Chondrocyte (in vitro differentiated cells): ENCODE measurements at regions not wholly inside any gene's neighbourhood (a gene's known extent, or its start where the extent isn't known, plus 50 kb on each side); places are given as distances from the start of the nearest gene placed in this dataset.

ENCODE experiments used
- DNase-seq: peaks from one replicate; pipeline ENCODE4 v3.0.0; 2021; ENCODE audit warnings: mixed read lengths, low spot score
- H3K27ac Mint-ChIP-seq: one replicate; pipeline ENCODE4 v1.8.0; 2021; ENCODE audit warnings: mild to moderate bottlenecking, moderate library complexity, mixed read lengths; ENCODE audit not compliant: unreplicated experiment
- H3K27me3 Mint-ChIP-seq: 2 replicates; pipeline ENCODE4 v1.8.0; 2021; ENCODE audit warnings: low read depth, mixed read lengths
- H3K36me3 Mint-ChIP-seq: 2 replicates; pipeline ENCODE4 v1.8.0; 2021; ENCODE audit warnings: low read depth, mixed read lengths
- H3K4me1 Mint-ChIP-seq: 2 replicates; pipeline ENCODE4 v1.8.0; 2021; ENCODE audit warnings: low read depth, mild to moderate bottlenecking, mixed read lengths
- H3K4me3 Mint-ChIP-seq: one replicate; pipeline ENCODE4 v1.8.0; 2021; ENCODE audit warnings: mild to moderate bottlenecking, moderate library complexity, mixed read lengths; ENCODE audit not compliant: unreplicated experiment
- H3K9me3 Mint-ChIP-seq: 2 replicates; pipeline ENCODE4 v1.8.0; 2021; ENCODE audit warnings: low read depth, mixed read lengths
- CTCF ChIP-seq: fragments of 200-600 bp; sonication (generic); IDR thresholded peaks from 2 replicates; pipeline ENCODE4 v1.5.0; 2021; ENCODE audit warnings: antibody characterized with exemption, mild to moderate bottlenecking, moderate library complexity

DNA sequence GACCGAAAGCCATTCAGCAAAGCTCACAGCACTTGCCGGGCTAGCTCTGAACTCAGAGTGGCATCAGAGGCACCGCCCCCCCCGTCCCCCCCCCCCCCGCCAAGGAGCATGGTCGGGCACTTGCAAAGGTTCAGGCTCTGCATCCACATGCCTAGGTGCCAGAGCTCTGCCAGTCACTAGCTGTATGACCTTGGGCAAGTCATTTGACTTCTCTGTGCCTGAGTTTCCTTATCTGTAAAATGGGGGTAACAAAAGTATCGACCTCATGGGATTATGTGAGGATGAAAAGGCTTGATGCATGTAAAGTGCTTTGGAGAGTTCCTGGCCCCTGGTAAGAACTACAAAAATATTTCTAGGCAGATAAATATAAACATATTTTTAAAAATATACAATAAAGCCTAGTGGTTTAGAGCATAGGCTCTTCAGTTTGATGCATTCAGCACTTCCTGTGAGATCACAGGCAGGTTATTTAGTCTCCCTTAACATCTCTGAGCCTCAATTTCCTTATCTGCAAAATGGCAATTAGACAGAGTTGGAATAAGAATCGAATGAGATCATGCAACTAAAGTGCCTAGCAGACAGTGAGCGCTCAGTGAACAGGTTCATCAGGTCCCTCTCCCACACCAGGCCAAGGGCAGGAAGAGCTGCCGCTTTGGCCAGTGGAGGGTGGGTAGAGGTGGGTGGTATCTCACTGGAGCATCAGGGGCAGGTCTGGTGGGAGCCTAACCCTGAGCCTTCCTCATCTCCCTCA, 117.2 kb downstream of the CYLD start:
- Mint-ChIP-seq H3K4me3 (no peak overlapping the region), H3K27me3 (peaks cover 12% of the 10 kb centered on the region), H3K9me3 (peaks cover 7% of the 10 kb centered on the region), H3K27ac (no peak overlapping the region), H3K36me3 (peaks cover 2% of the 10 kb centered on the region), H3K4me1 (peaks cover 18% of the 10 kb centered on the region)
- no peak for TF ChIP-seq CTCF
- no peak for DNase-seq

- Mint-ChIP-seq H3K36me3 (peaks cover 2% of the 10 kb centered on the region), H3K27me3 (peaks cover 18% of the 10 kb centered on the region), H3K27ac (no peak overlapping the region)
Measured at GRCh38 chr16:50858376-50858775, 116.5 kb downstream of the CYLD start.

DNA sequence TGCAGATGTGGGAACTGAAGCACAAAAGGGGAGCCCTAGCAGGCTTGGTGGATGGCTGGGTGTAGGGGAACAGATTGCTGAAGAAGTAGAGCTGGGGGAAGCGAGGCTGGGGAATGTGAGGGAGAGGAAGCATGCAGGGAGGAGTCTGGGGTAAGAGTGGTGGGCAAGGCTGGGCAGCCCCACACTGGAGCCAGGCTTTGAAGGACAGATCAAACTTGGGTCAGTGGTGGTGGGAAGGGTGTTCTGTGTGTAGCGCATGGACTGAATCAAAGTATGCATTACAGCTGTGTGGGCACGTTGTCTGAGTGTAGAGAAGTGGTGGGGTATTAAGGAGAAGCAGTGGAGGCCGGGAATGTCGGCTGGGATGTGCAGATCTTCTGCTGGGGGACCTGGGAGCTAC, 116.0 kb downstream of the CYLD start:
- Mint-ChIP-seq H3K4me1 (peaks cover 17% of the 10 kb centered on the region), H3K27ac (no peak overlapping the region), H3K9me3 (peaks cover 7% of the 10 kb centered on the region), H3K36me3 (peaks cover 2% of the 10 kb centered on the region), H3K4me3 (no peak overlapping the region), H3K27me3 (peaks cover 19% of the 10 kb centered on the region)
- DNase-seq = no peak
- no peak for TF ChIP-seq CTCF

More at GRCh38 chr16:50858376-50858775, 116.5 kb downstream of the CYLD start:
- H3K4me3 Mint-ChIP-seq = no peak overlapping the region
- H3K4me1 Mint-ChIP-seq = peaks cover 18% of the 10 kb centered on the region
- DNase-seq = no peak
- TF ChIP-seq CTCF = no peak
- peaks cover 7% of the 10 kb centered on the region for H3K9me3 Mint-ChIP-seq

GRCh38 chr16:50856991-50857390, 115.1 kb downstream of the CYLD start:
- no peak for TF ChIP-seq CTCF
- H3K27me3 Mint-ChIP-seq = peaks cover 21% of the 10 kb centered on the region
- H3K9me3 Mint-ChIP-seq = peaks cover 7% of the 10 kb centered on the region
- peaks cover 2% of the 10 kb centered on the region for H3K36me3 Mint-ChIP-seq
- H3K4me1 Mint-ChIP-seq = peaks cover 8% of the 10 kb centered on the region
- DNase-seq = no peak
- H3K27ac Mint-ChIP-seq = no peak overlapping the region
- no peak overlapping the region for H3K4me3 Mint-ChIP-seq

DNA sequence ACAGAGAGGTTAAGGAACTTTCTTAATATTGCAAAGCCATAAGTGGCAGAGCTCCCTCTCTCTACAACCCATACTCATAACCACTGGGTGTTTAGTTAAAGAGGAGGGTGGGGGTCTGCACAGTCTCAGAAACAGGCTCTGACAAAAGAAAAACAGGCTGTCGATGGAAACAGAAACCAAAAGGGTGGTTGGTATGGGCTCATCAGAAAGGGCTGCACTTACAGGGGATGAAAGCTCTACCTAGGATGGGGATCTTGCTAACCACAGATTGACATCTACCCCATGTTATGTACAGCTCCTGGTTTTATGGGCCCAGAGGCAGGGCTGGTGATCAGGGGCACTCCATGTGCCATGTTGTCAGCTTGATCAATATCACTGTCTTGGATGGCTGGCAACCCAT, 111.4 kb downstream of the CYLD start:
- Mint-ChIP-seq H3K4me3 (no peak overlapping the region), H3K27ac (no peak overlapping the region), H3K4me1 (no peaks in the 10 kb centered on the region), H3K27me3 (peaks cover 35% of the 10 kb centered on the region), H3K36me3 (peaks cover 2% of the 10 kb centered on the region), H3K9me3 (peaks cover 7% of the 10 kb centered on the region)
- TF ChIP-seq CTCF = no peak
- DNase-seq = no peak
